Neural cell (in vitro differentiated cells): ENCODE measurements at regions not wholly inside any gene's neighbourhood (a gene's known extent, or its start where the extent isn't known, plus 50 kb on each side); places are given as distances from the start of the nearest gene placed in this dataset.

Experiments used
- H2AFZ ChIP-seq: fragments of 200-600, 300-800 bp; sonication (generic), shearing (Covaris generic); 2 replicates; pipeline ENCODE4 v1.6.0; 2014; ENCODE audit warnings: low read depth, mild to moderate bottlenecking, antibody characterized with exemption, low read length, moderate library complexity
- H3F3A ChIP-seq: fragments of 200-600 bp; shearing (Covaris generic); 2 replicates; pipeline ENCODE4 v1.6.1; 2016; ENCODE audit warnings: mild to moderate bottlenecking, moderate library complexity, mixed read lengths, antibody characterized with exemption, low read length; ENCODE audit not compliant: insufficient read depth, poor library complexity, severe bottlenecking
- H3K27ac ChIP-seq: fragments of 200-600, 300-800 bp; sonication (generic), shearing (Covaris generic); 2 replicates; pipeline ENCODE4 v1.5.1; 2014; ENCODE audit warnings: mild to moderate bottlenecking, low read length, moderate library complexity
- H3K27me3 ChIP-seq: fragments of 300-800, 200-600 bp; sonication (generic), shearing (Covaris generic); 2 replicates; pipeline ENCODE4 v1.6.0; 2014; ENCODE audit warnings: mild to moderate bottlenecking, low read depth, low read length, moderate library complexity; ENCODE audit not compliant: insufficient read depth
- H3K36me3 ChIP-seq: fragments of 300-800, 200-600 bp; sonication (generic), shearing (Covaris generic); 2 replicates; pipeline ENCODE4 v1.5.1; 2014; ENCODE audit warnings: mild to moderate bottlenecking, antibody characterized with exemption, low read length, moderate library complexity; ENCODE audit not compliant: insufficient read depth
- H3K4me2 ChIP-seq: fragments of 300-800, 200-600 bp; sonication (generic), shearing (Covaris generic); 2 replicates; pipeline ENCODE4 v1.6.0; 2014; ENCODE audit warnings: mild to moderate bottlenecking, low read length
- H3K4me3 ChIP-seq: fragments of 300-800, 200-600 bp; sonication (generic), shearing (Covaris generic); 2 replicates; pipeline ENCODE4 v1.5.1; 2014; ENCODE audit warnings: mild to moderate bottlenecking, low read length, moderate library complexity
- H3K79me2 ChIP-seq: fragments of 200-600 bp; shearing (Covaris generic); replicated peaks from 2 replicates; pipeline ENCODE4 v1.6.0; 2014; ENCODE audit warnings: mild to moderate bottlenecking, low read length, moderate library complexity; ENCODE audit not compliant: insufficient read depth
- H3K9ac ChIP-seq: fragments of 300-800, 200-600 bp; sonication (generic), shearing (Covaris generic); 2 replicates; pipeline ENCODE4 v1.6.1; 2016; ENCODE audit warnings: mild to moderate bottlenecking, low read length, mixed read lengths
- H3K9me2 ChIP-seq: fragments of 200-600 bp; shearing (Covaris generic); 2 replicates; pipeline ENCODE4 v1.6.1; 2016; ENCODE audit warnings: mild to moderate bottlenecking, low read length, mixed read lengths; ENCODE audit not compliant: insufficient read depth
- H3K9me3 ChIP-seq: fragments of 200-600, 300-800 bp; sonication (generic), shearing (Covaris generic); 2 replicates; pipeline ENCODE4 v1.6.1; 2016; ENCODE audit warnings: mild to moderate bottlenecking, mixed run types, low read length, moderate library complexity, mixed read lengths
- H4K20me1 ChIP-seq: fragments of 200-600 bp; shearing (Covaris generic); 2 replicates; pipeline ENCODE4 v1.6.1; 2016; ENCODE audit warnings: mild to moderate bottlenecking, mixed run types; ENCODE audit not compliant: insufficient read depth
- CTCF ChIP-seq: fragments of 450-650 bp; IDR thresholded peaks from 2 replicates; pipeline ENCODE4 v1.5.1; 2014; ENCODE audit warnings: antibody characterized with exemption, mild to moderate bottlenecking, moderate library complexity; ENCODE audit not compliant: poor library complexity, severe bottlenecking
- EP300 ChIP-seq: fragments of 450-650 bp; conservative IDR thresholded peaks from 2 replicates; pipeline ENCODE4 v1.6.1; 2014; ENCODE audit warnings: antibody characterized with exemption, mild to moderate bottlenecking, moderate library complexity; ENCODE audit not compliant: poor library complexity, severe bottlenecking
- EZH2 ChIP-seq: fragments of 200-600, 300-800 bp; shearing (Covaris generic), sonication (generic); IDR thresholded peaks from 2 replicates; pipeline ENCODE4 v1.6.1; 2014; ENCODE audit warnings: antibody characterized with exemption, low read length, borderline replicate concordance, mild to moderate bottlenecking; ENCODE audit not compliant: insufficient read depth, poor library complexity, severe bottlenecking
- MXI1 ChIP-seq: fragments of 450-650 bp; conservative IDR thresholded peaks from 2 replicates; pipeline ENCODE4 v1.6.1; 2014; ENCODE audit warnings: antibody characterized with exemption, mild to moderate bottlenecking; ENCODE audit not compliant: poor library complexity, severe bottlenecking
- POLR2AphosphoS5 ChIP-seq: IDR thresholded peaks from 2 replicates; pipeline ENCODE4 v1.6.1; 2012
- RAD21 ChIP-seq: fragments of 450-650 bp; conservative IDR thresholded peaks from 2 replicates; pipeline ENCODE4 v1.6.1; 2014; ENCODE audit warnings: antibody characterized with exemption, mild to moderate bottlenecking, moderate library complexity
- REST ChIP-seq: IDR thresholded peaks from 2 replicates; pipeline ENCODE4 v1.6.1; 2012; ENCODE audit warnings: borderline replicate concordance
- SMC3 ChIP-seq: fragments of 450-650 bp; conservative IDR thresholded peaks from 2 replicates; pipeline ENCODE4 v1.6.1; 2014; ENCODE audit warnings: antibody characterized with exemption, mild to moderate bottlenecking, moderate library complexity; ENCODE audit not compliant: poor library complexity
- TAF1 ChIP-seq: IDR thresholded peaks from 2 replicates; pipeline ENCODE4 v1.6.1; 2012; ENCODE audit warnings: low read depth

- no peaks in the 10 kb centered on the region for H3K79me2 ChIP-seq
- no peaks in the 10 kb centered on the region for H4K20me1 ChIP-seq
- no peak overlapping the region for H3K27ac ChIP-seq
- H3K9ac ChIP-seq = no peak overlapping the region
- H3K9me3 ChIP-seq = no peaks in the 10 kb centered on the region
- H3K4me3 ChIP-seq = no peak overlapping the region
- H2AFZ ChIP-seq = no peak overlapping the region
- no peaks in the 10 kb centered on the region for H3K27me3 ChIP-seq
- H3K9me2 ChIP-seq = no peaks in the 10 kb centered on the region
- no peak overlapping the region for H3K4me2 ChIP-seq
- no peaks in the 10 kb centered on the region for H3F3A ChIP-seq
- H3K36me3 ChIP-seq = no peaks in the 10 kb centered on the region
- no peak for TF ChIP-seq EP300
- no peak for TF ChIP-seq MXI1
- TF ChIP-seq EZH2 = no peak
- no peak for TF ChIP-seq TAF1
- no peak for TF ChIP-seq CTCF
- TF ChIP-seq POLR2AphosphoS5 = no peak
- TF ChIP-seq SMC3 = no peak
- no peak for TF ChIP-seq RAD21
- no peak for TF ChIP-seq REST
Observed at GRCh38 chr4:23973308-23973855, 83.5 kb upstream of the PPARGC1A start.

- no peak overlapping the region for H3K4me2 ChIP-seq
- H3K9ac ChIP-seq = no peak overlapping the region
- TF ChIP-seq SMC3 (no peak), MXI1 (no peak), EZH2 (no peak), POLR2AphosphoS5 (no peak), CTCF (no peak), TAF1 (no peak), RAD21 (no peak), REST (no peak), EP300 (no peak)
- no peaks in the 10 kb centered on the region for H3K9me2 ChIP-seq
- no peak overlapping the region for H3K4me3 ChIP-seq
- H3K79me2 ChIP-seq = no peaks in the 10 kb centered on the region
- H3K9me3 ChIP-seq = no peaks in the 10 kb centered on the region
- no peak overlapping the region for H2AFZ ChIP-seq
- no peaks in the 10 kb centered on the region for H3F3A ChIP-seq
- no peaks in the 10 kb centered on the region for H3K27me3 ChIP-seq
- H4K20me1 ChIP-seq = no peaks in the 10 kb centered on the region
- H3K27ac ChIP-seq = no peak overlapping the region
- no peaks in the 10 kb centered on the region for H3K36me3 ChIP-seq
Observed at GRCh38 chr4:23972805-23973204, 83.0 kb upstream of the PPARGC1A start.
